Natural killer cell (primary cell): ENCODE measurements at regions not wholly inside any gene's neighbourhood (a gene's known extent, or its start where the extent isn't known, plus 50 kb on each side); places are given as distances from the start of the nearest gene placed in this dataset.

Experiments
- ATAC-seq, 3 donors: fragments of 150-1000 bp in 2 of 3; fragments of 200-7000 bp in 1 of 3; cut with Tn5 transposase; 1 replicate in 1 of 3; 2 replicates in 2 of 3; pipeline ENCODE4 v1.10.0; 2021; ENCODE audit warnings: mild to moderate bottlenecking in 2 of 3, moderate library complexity in 2 of 3
- DNase-seq, 2 donors: peaks; one replicate each; pipeline versions ENCODE4 v3.0.0 to v3.0.0-alpha.2; 2013 to 2021; ENCODE audit warnings: mixed read lengths in 1 of 2
- H3K27ac ChIP-seq: one replicate; pipeline ENCODE4 v1.5.1; 2013; ENCODE audit warnings: mild to moderate bottlenecking, low read length
- H3K27me3 ChIP-seq: one replicate; pipeline ENCODE4 v1.6.1; 2013; ENCODE audit warnings: low read length; ENCODE audit not compliant: control insufficient read depth, insufficient read depth
- H3K36me3 ChIP-seq: one replicate; pipeline ENCODE4 v1.6.1; 2013; ENCODE audit warnings: low read length; ENCODE audit not compliant: control insufficient read depth, insufficient read depth
- H3K4me1 ChIP-seq: one replicate; pipeline ENCODE4 v1.6.1; 2013; ENCODE audit warnings: low read length; ENCODE audit not compliant: control insufficient read depth, insufficient read depth
- H3K4me3 ChIP-seq: one replicate; pipeline ENCODE4 v1.5.1; 2013; ENCODE audit warnings: low read length
- H3K9me3 ChIP-seq: one replicate; pipeline ENCODE4 v1.6.1; 2013; ENCODE audit warnings: low read length; ENCODE audit not compliant: control insufficient read depth, insufficient read depth
- H3K27ac Mint-ChIP-seq, 2 donors: one replicate each; pipeline ENCODE4 v1.8.0; 2022; ENCODE audit warnings: mild to moderate bottlenecking in 2 of 2, mixed read lengths in 2 of 2, moderate library complexity in 1 of 2
- H3K27me3 Mint-ChIP-seq, 2 donors: one replicate each; pipeline ENCODE4 v1.8.0; 2022; ENCODE audit warnings: low read depth in 2 of 2, mixed read lengths in 2 of 2
- H3K36me3 Mint-ChIP-seq: one replicate; pipeline ENCODE4 v1.8.0; 2022; ENCODE audit warnings: mixed read lengths
- H3K4me1 Mint-ChIP-seq, 2 donors: one replicate each; pipeline ENCODE4 v1.8.0; 2022; ENCODE audit warnings: mixed read lengths in 2 of 2
- H3K4me3 Mint-ChIP-seq: one replicate; pipeline ENCODE4 v1.8.0; 2022; ENCODE audit warnings: mild to moderate bottlenecking, moderate library complexity, mixed read lengths
- H3K9me3 Mint-ChIP-seq, 2 donors: one replicate each; pipeline ENCODE4 v1.8.0; 2022; ENCODE audit warnings: mixed read lengths in 2 of 2
- WGBS: methylation state at CpG from one replicate; pipeline ENCODE4 v1.1.7; 2013; ENCODE audit warnings: missing lambda C conversion rate; ENCODE audit not compliant: insufficient coverage; 5-methylcytosine and 5-hydroxymethylcytosine counted together
- intact Hi-C: fragments of 100-400 bp; cut with micrococcal nuclease; formaldehyde crosslinking; loops from one replicate; pipeline ENCODE4 v1.14.2; 2022
- TF ChIP-seq, protein P1 (sequence below): fragments of 200-600 bp; IDR thresholded peaks from one replicate; pipeline ENCODE4 v1.8.0; 2022; ENCODE audit warnings: antibody characterized with exemption

DNA sequence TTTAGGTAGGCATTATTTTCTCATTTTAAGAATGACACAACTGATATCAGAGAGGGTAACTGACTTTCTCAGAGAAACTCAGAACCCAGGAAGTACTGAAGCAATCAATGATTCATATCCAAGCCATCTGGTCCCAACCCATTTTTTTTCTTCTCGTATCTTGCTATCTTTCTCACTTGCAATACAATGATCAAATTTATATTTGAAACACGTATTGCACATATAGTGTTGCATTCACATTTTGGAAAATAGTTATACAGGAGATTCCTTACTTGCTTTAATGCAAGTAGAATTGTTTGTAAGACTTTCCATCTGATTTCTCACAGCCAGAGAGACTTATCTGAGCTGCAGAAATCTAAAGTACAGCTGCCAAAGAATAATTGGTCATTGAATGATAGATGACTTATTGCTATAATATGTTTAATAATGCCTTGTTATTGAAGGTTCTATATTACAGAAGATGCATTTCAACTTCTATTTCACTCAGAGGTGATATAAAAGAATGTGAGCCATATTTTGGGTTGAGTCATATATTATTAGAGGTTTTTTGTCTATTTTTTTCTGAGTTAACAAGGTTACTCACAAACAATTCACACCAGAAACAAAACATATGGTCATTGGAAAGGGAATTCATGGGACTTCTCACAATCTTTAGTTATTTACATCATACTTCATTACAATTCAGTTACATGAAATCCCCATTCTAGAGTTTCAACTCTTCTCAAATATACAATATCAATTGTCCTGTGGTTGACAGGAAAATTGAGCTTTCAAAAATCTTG lies 337.5 kb upstream of the CITED2 start:
- H3K36me3 Mint-ChIP-seq = no peaks in the 10 kb centered on the region
- no peaks in the 10 kb centered on the region for H3K4me1 Mint-ChIP-seq
- TF ChIP-seq, protein P1, sequence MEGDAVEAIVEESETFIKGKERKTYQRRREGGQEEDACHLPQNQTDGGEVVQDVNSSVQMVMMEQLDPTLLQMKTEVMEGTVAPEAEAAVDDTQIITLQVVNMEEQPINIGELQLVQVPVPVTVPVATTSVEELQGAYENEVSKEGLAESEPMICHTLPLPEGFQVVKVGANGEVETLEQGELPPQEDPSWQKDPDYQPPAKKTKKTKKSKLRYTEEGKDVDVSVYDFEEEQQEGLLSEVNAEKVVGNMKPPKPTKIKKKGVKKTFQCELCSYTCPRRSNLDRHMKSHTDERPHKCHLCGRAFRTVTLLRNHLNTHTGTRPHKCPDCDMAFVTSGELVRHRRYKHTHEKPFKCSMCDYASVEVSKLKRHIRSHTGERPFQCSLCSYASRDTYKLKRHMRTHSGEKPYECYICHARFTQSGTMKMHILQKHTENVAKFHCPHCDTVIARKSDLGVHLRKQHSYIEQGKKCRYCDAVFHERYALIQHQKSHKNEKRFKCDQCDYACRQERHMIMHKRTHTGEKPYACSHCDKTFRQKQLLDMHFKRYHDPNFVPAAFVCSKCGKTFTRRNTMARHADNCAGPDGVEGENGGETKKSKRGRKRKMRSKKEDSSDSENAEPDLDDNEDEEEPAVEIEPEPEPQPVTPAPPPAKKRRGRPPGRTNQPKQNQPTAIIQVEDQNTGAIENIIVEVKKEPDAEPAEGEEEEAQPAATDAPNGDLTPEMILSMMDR = no peak

DNA sequence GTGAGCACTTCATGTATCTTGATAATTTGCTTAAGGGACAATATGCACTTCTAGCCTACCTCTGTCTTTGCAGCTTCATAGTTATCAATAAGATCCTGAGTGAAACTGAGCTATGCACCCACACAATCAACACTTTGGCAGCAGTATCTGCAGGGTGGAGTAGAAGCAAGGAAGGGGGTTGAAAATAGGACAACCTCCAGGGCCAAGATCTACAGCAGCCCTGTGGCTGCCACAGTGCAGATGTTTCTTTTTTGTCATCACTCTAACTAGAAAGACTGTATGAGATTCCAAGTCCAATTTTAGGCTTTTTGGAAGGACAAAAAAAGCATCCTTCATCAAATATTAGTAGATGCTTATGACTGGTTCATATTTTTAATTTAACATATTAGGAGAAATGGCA lies 336.1 kb upstream of the CITED2 start:
- no peaks in the 10 kb centered on the region for H3K9me3 ChIP-seq
- H3K4me3 Mint-ChIP-seq = no peak overlapping the region
- H3K36me3 Mint-ChIP-seq = no peaks in the 10 kb centered on the region
- intact Hi-C loops = no loop called here
- H3K36me3 ChIP-seq = no peaks in the 10 kb centered on the region
- TF ChIP-seq, protein P1 = no peak
- H3K27me3 Mint-ChIP-seq = peaks cover 3 to 6% of the 10 kb centered on the region in 2 donors
- no peaks in the 10 kb centered on the region for H3K4me1 ChIP-seq
- DNase-seq = no peak
- H3K9me3 Mint-ChIP-seq = no peaks in the 10 kb centered on the region
- no peak overlapping the region for H3K27ac ChIP-seq
- no peaks in the 10 kb centered on the region for H3K4me1 Mint-ChIP-seq
- no peak for ATAC-seq
- H3K27ac Mint-ChIP-seq = no peak overlapping the region
- no peaks in the 10 kb centered on the region for H3K27me3 ChIP-seq
- no peak overlapping the region for H3K4me3 ChIP-seq

More for the DNA sequence above, 337.5 kb upstream of the CITED2 start:
- Mint-ChIP-seq H3K27me3 (peaks cover 3 to 6% of the 10 kb centered on the region in 2 donors), H3K4me3 (no peak overlapping the region), H3K9me3 (no peaks in the 10 kb centered on the region), H3K27ac (no peak overlapping the region)
- Histone ChIP-seq H3K27me3 (no peaks in the 10 kb centered on the region), H3K4me1 (no peaks in the 10 kb centered on the region), H3K9me3 (no peaks in the 10 kb centered on the region), H3K27ac (no peak overlapping the region), H3K4me3 (no peak overlapping the region), H3K36me3 (no peaks in the 10 kb centered on the region)
- intact Hi-C loops = no loop called here
- no peak for DNase-seq
- WGBS = 100% methylated on average over 1 of the region's 2 CpGs
- no peak for ATAC-seq

DNA sequence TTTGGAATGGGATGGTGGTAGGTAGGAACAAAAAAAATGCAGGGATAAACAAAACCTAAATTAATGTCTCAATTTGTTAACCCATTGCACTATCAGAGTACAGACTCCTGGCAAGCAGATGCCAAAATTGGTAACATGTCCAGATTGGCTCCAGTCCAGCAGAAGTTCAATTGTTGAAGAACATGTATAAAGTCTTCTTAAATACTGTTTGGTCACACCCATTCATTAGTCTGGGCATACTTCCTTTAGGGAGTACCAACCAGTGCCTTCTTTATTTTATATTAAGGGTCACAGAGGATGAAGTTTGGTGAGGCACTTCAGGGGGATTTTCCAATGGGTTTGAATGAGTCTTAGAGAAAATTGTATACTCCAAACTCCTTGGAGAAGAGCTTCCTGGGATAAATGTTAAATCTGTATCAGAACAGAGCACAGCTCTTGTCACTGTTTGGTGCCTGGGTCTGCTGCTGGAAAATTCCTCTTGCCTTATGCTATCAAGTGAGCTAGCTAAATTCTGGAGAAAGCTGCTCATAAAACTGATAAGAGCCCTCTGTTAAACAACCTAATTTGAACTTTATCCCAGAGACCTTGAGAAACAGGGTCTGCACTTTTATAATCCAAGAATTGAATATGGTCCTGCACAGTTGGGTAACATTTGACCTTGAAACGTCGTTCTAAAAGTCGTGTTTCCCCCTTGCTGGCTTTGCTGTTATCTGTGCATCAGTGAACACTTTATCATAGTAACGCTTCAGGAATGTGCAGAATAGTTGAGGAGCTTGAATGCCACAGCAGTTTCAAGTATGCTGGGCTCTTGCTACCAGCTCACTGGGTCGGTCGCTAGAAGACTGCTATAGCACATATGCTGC lies 334.1 kb upstream of the CITED2 start:
- Histone ChIP-seq H3K4me3 (no peak overlapping the region), H3K9me3 (no peaks in the 10 kb centered on the region), H3K4me1 (no peaks in the 10 kb centered on the region), H3K27ac (no peak overlapping the region), H3K36me3 (no peaks in the 10 kb centered on the region), H3K27me3 (no peaks in the 10 kb centered on the region)
- 86% methylated on average over 6 of the region's 6 CpGs for WGBS
- no peak for DNase-seq
- no peaks in the 10 kb centered on the region for H3K4me1 Mint-ChIP-seq
- peaks cover under 1 to 6% of the 10 kb centered on the region in 2 donors for H3K27me3 Mint-ChIP-seq
- no peaks in the 10 kb centered on the region for H3K36me3 Mint-ChIP-seq
- intact Hi-C loops = no loop called here
- no peak overlapping the region for H3K4me3 Mint-ChIP-seq
- H3K27ac Mint-ChIP-seq = no peak overlapping the region
- ATAC-seq = no peak
- no peaks in the 10 kb centered on the region for H3K9me3 Mint-ChIP-seq
- TF ChIP-seq, protein P1 = no peak
